Activated CD4-positive, alpha-beta T cell treated with anti-CD3 and anti-CD28 coated beads, Interleukin-2, amount 50 U/mL, for 16 hours (primary cell): ENCODE measurements at regions not wholly inside any gene's neighbourhood (a gene's known extent, or its start where the extent isn't known, plus 50 kb on each side); places are given as distances from the start of the nearest gene placed in this dataset.
A peak's percentile ranks its signal among the peaks of the same experiment; 100 is the strongest.
"Not testable (repeated sequence)": the region's sequence is repeated elsewhere in the genome, so short reads cannot be mapped to it uniquely, and the experiment has no call there.

Source experiments
- DNase-seq: peaks from one replicate; pipeline ENCODE4 v3.0.0-alpha.2; 2020

GRCh38 chr14:77985211-77985615, 185.0 kb upstream of the NRXN3 start:
- no peak for DNase-seq

GRCh38 chr14:77986773-77987172, 183.4 kb upstream of the NRXN3 start:
- DNase-seq = no peak

- DNase-seq = no peak
These were observed 181.9 kb upstream of the NRXN3 start for GRCh38 chr14:77988096-77988870.

- no peak for DNase-seq
These were observed 181.2 kb upstream of the NRXN3 start for GRCh38 chr14:77988970-77989369.

- no peak for DNase-seq
These were observed 180.7 kb upstream of the NRXN3 start for GRCh38 chr14:77989441-77989991.

- DNase-seq = no peak
These were observed 179.8 kb upstream of the NRXN3 start for GRCh38 chr14:77990337-77990736.

- DNase-seq = no peak
These were observed 178.9 kb upstream of the NRXN3 start for GRCh38 chr14:77991128-77991772.

- DNase-seq = peak; percentile 75
These were observed 164.8 kb upstream of the NRXN3 start for GRCh38 chr14:78005325-78005724.

GRCh38 chr14:78007160-78007559, 163.0 kb upstream of the NRXN3 start:
- DNase-seq = peak; percentile 51

- DNase-seq = no peak
These were observed 159.5 kb upstream of the NRXN3 start for GRCh38 chr14:78010688-78011087.

- not testable (repeated sequence) for DNase-seq
These were observed 156.3 kb upstream of the NRXN3 start for GRCh38 chr14:78013911-78014310.

- DNase-seq = no peak
These were observed 153.6 kb upstream of the NRXN3 start for GRCh38 chr14:78016532-78016931.

- DNase-seq = no peak
These were observed 151.9 kb upstream of the NRXN3 start for GRCh38 chr14:78018283-78018682.

GRCh38 chr14:78022059-78022458, 148.1 kb upstream of the NRXN3 start:
- DNase-seq = peak; percentile 71

GRCh38 chr14:78023112-78023511, 147.1 kb upstream of the NRXN3 start:
- DNase-seq = no peak

GRCh38 chr14:78028471-78028870, 141.7 kb upstream of the NRXN3 start:
- no peak for DNase-seq

- DNase-seq = no peak
These were observed 140.4 kb upstream of the NRXN3 start for GRCh38 chr14:78029601-78030372.

GRCh38 chr14:78043349-78043748, 126.8 kb upstream of the NRXN3 start:
- DNase-seq = no peak

GRCh38 chr14:78048120-78048519, 122.1 kb upstream of the NRXN3 start:
- DNase-seq = no peak

GRCh38 chr14:78056890-78057289, 113.3 kb upstream of the NRXN3 start:
- DNase-seq = not testable (repeated sequence)

GRCh38 chr14:78070344-78070743, 99.8 kb upstream of the NRXN3 start:
- DNase-seq = no peak

- no peak for DNase-seq
These were observed 99.1 kb upstream of the NRXN3 start for GRCh38 chr14:78071016-78071549.

GRCh38 chr14:78073028-78073427, 97.1 kb upstream of the NRXN3 start:
- no peak for DNase-seq
